ENCODE measurements at regions not wholly inside any gene's neighbourhood (a gene's known extent, or its start where the extent isn't known, plus 50 kb on each side); places are given as distances from the start of the nearest gene placed in this dataset.

DNA sequence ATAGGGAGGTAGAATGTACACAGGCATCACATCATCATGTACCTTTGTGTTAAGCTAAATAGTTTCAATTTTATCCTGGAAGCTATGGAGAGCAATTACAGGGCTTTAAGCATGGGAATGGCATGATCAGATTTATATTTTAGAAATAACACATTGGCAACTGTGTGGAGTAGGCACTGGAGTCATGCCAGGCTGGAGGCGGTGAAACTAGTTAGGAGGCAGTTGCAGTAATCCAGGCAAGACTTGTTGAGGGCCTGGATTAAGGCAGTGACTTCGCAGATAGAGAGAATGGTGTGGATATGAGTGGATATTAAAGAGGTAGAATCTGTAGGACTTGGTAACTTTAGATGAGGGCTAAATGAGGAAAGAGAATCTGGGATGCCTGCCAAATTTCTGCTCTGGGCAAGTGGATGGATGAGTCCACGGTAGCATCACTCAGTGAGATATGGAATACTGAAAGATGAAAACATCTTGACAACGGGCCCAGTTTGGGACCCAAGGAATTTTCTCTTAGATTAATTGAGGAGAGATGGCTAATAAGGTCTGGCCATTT lies 506.2 kb downstream of the FGF9 start:
- DNase-seq (ENCODE audit: low read depth, low spot score): no peak

DNA sequence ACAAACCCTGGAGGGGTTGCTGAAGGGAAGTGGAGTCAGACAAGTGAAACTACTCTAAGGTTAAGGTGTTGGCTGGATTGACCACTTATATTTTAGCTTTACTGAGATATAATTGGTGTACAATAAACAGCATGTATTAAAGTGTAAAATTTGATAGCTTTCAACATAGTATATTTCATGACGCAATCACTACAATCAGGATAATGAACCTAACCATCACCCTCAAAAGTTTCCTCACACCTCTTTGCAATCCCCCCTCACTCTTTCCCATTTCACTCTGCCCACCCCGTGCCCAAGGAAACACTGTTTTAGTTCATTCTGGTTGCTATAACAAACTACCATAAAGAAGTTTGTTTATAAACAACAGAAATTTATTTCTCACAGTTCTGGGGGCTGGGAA lies 508.0 kb downstream of the FGF9 start:
- no peak for DNase-seq (ENCODE audit: low read depth, low spot score)

DNA sequence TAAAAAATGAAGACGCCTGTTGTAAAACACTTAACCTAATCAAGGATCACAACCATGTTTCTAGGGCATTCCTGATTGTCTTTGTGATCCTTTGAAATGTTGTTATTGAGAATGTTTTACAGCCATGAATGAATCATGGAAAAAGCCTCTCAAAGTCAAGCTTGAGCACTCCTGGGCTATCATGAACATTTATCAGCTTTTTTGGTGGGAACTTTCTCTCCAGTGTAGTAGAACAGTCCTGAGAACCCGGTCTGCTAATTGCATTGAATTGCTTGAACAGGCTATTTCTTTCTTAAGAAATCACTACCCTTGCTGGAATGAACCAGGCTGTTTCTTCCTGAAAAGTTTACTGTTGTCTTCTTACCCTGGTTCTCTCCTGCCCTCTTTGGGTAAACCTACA lies 516.5 kb downstream of the FGF9 start:
- DNase-seq (ENCODE audit: low read depth, low spot score): no peak

DNA sequence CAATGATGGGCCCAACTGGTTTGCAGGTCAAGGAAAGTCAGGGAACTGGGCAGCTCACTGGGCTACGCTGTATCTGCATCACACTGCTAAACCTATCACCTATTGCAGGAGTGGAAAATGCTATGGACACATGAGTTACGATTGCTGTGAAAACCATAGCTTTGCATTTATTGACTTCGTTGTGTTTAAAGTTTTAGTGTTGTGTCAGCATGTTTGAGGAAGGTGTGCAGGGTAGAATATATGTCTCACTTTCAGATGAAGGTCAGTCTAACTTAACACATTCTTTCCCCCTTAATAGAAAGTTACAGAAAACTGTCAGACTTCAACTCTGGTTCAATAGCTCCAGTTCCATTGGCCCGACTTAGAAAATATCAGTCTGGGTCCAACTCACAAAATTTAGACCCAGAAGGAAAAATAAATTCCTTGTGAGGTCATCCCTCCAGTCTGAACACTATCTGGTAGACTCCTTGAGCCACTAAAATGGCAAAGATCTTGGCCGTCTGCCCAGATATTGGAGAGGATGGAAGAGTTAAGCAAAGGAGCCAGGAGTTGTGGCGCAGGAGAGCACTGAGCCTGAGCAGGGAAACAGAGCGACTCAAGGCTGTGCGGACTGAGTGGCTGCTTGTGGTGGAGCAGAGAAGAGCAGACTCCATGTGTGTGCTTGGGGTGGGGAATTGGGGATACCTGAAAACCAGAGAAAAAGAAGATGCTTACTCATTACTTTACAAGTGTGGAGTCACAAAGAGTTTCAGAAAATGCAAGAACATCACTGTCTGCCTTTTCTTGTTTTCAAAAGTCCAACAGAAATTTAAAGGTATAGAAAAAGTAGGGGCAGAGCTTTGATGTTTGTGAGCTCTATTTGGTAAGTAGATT lies 518.5 kb downstream of the FGF9 start:
- DNase-seq (ENCODE audit: low read depth, low spot score): no peak

DNA sequence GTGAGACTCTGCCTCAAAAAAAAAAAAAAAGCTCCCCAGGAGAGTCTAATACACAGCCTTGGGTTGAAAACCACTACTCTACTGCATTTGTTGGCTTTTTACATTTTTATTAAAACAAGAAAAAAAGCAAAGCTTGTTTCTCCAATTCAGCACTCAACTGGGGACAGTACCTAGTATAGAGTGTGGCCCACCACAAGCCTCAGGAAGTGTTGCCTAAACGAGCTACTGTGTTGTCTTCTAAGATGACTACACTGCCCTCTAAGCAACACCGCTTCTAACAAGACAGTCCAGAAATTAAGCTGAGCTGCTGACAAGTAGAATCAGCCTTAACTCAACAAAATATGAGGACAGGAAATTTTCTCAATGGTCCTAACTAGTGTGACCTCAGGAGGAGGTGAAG lies 522.2 kb downstream of the FGF9 start:
- DNase-seq (ENCODE audit: low read depth, low spot score): no peak

DNA sequence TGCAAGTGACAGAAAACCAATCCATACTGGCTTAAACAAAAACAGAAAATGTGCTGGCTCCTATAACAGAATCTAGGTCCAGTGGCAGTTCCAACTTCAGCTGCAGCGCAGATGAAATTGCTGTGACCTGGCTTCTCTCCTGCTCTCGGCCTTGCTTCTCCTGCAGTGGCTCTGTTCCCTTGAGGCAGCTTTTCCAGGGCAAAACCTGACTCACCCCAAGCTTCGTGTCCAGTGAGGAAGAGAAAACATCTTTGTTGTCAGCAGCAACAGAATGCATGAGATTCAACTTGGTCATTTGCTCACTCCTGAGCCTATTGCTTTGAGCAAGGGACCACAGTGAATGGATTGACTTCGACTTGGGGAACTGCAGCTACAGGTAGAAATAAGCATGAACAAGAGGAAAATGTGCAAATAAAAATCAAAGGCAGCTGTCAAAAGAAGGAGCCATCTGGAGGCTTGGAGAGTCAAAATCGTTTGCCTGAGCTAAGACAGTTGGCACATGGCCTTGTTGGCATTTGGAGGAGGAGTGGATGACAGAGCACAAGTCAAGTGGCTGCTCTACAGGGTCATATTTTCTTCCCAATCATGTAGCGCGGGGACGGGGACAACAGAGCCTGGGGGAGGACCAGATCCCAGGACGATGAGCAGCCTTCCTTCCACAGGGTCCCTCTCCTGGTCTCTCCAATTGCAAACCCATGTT lies 523.4 kb downstream of the FGF9 start:
- no peak for DNase-seq (ENCODE audit: low read depth, low spot score)

DNA sequence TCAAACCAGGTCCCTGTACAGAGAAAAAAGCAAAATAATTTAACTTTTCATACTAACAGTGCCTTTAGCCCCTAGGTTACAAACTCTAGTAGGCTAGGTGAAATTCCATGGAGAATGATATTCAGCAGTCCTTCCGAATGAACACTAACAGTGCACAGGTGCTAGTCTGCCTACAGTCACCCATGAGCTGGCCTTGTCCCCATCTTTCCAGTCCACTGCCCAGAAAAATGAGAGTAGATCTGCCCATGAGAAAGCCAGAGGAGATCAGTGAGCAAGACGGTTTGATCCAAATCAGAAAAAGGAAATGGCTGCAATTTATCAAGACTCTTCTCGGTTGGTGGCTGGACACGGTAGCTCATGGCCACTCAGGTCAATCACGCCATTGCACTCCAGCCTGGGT lies 524.9 kb downstream of the FGF9 start:
- DNase-seq (ENCODE audit: low read depth, low spot score): no peak

DNA sequence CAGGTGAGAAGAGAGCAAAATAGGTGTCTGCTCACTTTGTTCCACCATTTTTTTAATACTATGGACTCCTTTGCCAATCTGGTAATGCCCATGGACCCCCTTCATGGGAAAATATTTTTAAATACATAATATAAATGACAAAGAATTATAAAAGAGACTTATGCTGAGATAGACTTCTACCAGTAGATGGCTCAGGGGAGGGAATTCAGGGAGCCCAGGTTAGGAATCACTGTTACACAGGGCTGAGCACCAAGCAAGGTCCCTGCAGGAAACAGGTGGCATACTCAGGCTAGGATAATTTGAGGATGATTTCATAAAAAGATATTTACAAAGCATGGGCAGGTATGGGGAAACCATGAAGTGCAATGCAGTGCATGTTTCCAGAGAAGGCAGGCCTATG lies 525.9 kb downstream of the FGF9 start:
- DNase-seq (ENCODE audit: low read depth, low spot score): no peak

DNA sequence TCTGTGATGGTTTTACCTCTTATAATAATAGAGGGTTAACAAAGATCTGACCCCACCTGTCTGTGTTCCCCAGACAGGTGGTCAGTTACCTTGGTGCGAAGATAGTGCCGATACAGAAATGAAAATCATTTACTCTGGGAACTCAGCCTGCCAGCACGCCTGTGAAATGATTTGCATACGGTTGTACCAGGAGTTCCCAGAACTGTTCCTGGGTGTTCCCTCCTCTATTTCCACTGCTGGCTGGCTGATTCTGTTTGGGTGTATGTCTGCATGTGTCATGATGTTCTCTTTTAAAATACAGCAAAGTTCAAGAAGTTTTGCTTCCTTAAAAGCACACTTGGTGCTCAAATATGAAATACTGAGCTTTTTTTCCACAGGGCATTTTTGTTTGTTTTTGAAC lies 527.1 kb downstream of the FGF9 start:
- no peak for DNase-seq (ENCODE audit: low read depth, low spot score)

DNA sequence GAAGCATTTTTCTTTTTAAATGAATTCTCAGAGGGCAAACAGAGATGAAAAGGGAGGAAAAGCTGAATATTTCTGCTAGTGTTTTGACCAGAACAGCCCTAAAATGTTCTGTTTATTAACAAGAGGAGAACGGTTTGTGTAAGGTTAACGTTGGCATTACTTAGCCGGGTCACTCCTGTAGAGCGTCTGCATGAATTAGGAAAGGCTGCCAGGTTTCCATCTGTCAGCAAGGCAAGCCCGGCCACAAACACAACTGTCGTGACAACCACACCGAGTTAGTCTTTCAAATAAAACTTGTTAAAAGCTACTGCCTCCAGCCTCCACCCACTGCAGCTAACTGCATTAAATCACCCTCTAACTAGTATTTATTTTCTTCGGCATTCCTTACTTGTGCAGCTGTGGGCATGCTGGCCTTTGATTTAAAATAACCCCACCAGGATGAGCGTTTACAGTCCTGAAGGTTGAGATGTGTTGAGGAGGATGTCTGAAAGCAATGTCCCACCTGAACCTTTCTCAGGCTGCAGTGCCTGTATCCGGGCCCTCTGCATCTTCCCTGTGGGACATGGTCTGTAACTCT lies 527.9 kb downstream of the FGF9 start:
- peak; percentile 3 for DNase-seq (ENCODE audit: low read depth, low spot score)

DNA sequence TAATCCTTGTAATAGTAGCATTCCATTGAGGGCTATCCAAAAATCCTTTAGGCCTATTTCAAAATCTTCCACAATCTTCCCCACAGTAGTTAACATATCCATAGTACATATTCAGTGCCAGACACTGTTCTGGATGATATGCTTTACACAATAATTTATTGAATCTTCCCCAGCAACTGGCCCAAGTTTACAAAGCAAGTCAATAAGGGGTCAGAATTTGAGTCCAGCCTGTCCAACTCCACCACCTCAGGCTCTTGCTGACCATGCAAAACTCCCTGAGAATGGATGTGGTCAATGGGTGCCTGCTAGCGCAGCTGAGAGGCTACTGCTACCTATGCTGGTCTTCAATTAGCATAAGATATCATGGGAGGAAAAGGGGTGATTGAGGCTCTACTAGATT lies 529.6 kb downstream of the FGF9 start:
- no peak for DNase-seq (ENCODE audit: low read depth, low spot score)

DNA sequence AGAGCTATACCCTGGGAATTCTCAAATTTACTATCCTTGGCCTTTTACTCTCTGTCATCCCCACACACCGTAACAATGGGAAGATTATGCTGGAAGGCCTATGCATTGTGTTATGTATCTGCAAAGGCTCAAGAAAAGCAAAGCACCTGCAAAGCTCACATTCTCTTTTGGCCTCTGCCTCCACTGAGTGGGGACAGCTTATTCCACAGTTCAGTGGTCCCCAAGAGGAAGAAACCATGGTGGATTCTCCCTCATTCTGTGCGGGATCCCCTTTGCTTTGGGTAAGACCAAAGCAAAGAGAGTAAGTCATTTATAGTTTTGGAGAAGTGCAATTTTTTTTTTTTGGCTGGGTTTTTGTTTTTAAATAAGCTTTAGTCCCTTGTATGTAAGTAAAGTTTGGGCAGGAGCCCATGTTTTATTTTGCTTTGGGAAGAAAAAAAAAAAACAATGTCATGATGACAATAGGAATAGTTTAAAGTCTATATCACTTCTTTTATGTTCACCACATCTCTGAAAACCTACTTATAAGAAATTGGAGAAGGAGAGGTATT lies 530.6 kb downstream of the FGF9 start:
- no peak for DNase-seq (ENCODE audit: low read depth, low spot score)

DNA sequence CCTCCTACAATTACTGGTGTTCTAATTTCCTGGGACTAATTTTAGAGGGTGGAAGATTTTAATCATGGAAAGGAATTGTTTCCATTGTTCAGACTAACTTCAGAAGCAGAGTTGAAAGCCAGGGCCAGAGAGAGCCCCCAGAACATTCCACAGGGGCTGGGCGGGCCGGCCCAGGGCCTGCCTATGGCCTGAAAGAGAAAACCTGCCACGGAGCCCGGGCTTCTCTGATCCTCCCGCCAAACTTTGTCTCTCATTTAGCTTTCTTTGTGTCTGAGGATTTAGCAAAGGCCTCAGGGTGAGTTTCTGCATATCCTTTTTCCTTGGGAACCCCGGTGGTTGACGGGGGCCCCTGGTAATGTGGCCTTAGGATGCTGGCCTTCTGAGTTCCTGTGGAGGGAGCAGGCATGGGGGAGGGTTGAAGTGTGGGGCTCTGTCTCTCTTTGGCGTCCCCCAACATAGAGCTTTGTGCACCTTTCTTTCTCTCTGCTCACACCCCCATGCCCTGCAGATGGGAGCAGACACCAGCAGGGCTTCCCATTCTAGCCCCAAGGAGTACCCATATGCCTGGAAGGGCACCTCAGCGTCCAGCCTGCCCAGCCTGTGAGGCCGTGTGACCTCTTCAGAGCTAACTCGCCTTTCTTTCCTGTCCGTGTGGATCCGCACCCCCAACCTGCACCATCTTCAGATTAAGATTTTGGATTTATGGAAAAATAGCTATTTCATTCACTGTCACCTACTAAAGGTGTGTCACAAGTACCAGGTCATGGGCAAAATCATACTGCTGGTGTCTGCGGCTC lies 539.5 kb downstream of the FGF9 start:
- no peak for DNase-seq (ENCODE audit: low read depth, low spot score)

DNA sequence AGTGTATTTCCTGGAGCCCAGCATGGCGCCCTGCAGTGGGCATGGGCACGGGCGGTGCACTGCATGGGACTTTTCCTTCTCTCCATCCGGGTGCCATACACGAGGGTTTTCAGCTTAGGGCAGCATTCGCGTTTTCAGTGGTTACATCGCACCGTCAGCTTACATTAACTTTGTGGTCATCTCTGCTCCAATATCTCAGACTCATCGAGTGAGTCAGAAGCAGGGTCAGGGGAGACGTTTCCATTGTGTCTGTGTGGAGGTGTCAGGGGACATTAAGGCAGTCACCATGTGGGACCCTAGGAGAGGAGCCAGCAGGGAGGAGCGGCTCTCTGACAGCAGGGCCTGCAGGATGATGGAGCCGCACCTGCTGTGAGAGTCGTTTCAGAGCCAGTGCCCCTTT lies 541.0 kb downstream of the FGF9 start:
- DNase-seq (ENCODE audit: low read depth, low spot score): no peak

DNA sequence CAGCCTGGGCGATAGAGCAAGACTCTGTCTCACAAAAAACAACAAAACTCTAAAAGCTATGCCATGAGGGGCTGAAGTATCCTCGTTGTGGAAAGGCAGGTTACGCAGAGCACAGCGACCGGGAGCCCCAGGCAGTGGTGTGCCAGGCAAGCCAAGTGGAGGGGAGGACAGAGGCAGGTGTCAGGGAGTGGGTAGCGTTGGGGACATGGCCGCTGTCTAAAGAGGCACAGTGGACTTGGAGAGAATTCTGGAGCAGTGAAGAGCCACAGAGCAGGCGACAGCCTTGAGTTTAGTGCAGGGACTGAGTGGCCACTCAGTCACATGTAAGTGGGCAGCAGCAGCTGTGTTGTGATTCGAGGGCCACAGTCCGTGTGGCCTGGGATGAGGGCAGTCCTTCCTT lies 541.7 kb downstream of the FGF9 start:
- no peak for DNase-seq (ENCODE audit: low read depth, low spot score)

DNA sequence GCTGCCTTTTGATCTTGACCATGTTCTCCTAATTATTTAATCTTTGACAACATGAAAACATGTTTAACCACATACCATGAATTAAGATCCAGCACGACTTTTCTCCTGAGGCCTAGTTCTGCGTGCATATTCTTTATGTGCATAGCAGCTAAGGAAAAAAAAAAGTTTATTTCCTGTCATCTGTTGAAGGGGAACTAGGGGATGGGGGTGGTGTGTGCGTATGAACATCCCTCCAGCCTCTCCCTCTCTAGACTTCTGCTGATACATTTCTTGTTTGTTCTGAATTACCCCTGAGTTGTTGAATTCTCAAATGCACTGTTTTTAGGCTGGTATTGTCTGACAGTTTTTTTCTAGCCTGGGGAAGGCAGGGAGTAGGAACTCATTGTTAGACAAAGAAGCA lies 543.3 kb downstream of the FGF9 start:
- DNase-seq (ENCODE audit: low read depth, low spot score): no peak

DNA sequence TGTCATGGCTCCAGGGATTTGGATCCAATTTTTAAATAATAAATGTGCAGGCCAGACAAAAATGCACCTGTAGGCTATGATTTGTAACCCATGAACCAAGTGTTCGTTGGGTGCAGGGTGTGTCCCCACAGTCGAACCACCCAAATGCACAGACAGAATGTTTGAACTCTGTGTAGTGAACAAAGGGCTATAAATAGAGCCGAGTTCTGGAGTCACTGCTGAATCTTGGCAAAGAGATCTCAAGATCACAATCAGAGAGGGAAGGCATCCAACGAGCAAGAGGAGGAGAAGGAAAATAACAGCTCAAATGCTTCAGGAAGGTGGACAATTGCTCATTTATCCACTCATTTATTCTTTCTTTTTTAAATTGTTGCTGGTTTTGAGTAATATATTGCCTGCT lies 547.9 kb downstream of the FGF9 start:
- DNase-seq (ENCODE audit: low read depth, low spot score): no peak

DNA sequence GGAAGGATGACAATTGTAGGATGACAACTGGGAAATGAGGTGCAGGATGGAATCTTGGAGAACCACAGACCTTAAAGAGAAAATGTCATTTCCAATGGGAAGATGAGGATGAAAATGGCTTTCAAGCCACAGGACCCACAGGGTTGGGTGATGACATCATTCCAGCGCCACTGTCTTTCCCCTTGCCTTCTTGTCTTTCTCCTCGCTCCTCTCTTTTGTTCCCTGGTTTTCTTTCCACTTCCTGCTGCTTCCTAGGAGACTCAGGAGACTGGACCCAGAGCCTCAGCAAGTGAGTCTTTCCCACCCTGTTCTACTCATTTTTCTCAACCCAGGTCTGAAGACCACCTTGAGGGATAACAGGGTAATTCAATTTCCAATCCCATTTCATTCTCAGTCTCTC lies 548.8 kb downstream of the FGF9 start:
- DNase-seq (ENCODE audit: low read depth, low spot score): no peak

DNA sequence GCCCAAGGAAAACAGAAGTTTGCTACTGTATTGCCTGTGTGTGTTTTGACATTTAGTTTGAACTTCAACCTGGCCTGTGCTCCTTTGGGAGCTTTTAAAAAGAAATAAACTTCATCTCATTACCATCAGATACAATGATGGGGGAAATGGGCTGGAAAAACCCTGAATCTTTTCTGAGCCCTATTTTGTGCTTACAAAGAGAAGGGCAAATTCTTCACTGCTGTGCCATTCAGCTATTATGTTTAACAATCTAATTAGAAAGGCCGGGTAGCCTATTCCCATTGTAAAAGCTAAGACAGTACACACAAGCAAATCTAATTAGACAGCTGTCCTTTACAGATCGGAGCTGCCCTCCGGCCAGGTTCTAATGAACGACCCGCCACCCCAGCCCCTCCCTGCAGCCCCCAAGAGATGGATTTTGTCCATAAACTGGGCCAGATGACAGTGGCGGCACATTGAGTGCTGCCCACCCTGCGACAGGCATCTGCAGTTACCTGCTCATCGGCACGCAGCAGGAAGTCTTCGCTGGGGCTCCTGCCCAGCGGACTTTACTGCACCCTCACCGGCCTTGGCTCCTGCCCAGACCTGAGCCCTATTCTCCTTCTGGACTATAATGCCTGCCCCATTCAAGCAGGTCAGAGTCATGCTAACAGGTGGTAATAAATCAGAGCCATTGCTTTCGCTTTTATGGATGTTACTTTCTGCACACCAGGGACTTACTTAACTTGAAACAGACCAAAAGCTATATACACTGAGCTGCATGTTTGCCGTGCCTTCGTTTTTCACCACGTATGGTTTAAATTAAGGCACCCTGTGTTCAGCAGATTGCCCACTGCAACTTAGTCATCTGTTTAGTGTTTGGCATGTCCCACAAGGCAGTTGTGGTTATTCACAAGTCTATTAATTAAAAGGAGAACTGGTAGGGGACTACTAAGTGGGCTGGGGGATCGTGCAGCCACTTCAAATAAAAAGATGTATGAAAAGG lies 549.6 kb downstream of the FGF9 start:
- DNase-seq (ENCODE audit: low read depth, low spot score): peak; percentile 1

DNA sequence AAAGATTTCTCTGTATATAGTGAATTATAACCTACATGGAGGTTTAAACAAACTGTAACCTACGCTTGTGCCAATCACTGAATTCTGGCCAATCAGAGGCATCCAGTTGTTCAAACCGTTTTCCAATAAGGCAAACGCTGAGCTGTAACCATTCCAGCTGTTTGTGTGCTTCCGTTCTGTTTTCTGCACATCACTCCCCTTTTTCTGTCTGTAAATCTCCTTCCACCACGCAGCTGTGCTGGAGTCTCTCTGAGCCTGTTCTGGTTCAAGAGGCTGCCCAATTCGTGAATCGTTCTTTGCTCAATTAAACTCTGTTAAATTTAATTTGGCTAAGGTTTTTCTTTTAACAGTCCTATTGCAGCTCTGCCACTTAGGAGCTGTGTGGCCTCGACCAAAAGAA lies 552.5 kb downstream of the FGF9 start:
- DNase-seq (ENCODE audit: low read depth, low spot score): no peak
